GM13977 (cell line): ENCODE measurements at regions not wholly inside any gene's neighbourhood (a gene's known extent, or its start where the extent isn't known, plus 50 kb on each side); places are given as distances from the start of the nearest gene placed in this dataset.

Source experiments
- DNase-seq: peaks from one replicate; pipeline ENCODE4 v3.0.0; 2012; ENCODE audit warnings: low spot score
- in situ Hi-C: fragments of 300-500 bp; cut with MboI; formaldehyde crosslinking; loops from one replicate; pipeline ENCODE4 v1.12.0; 2022; ENCODE audit warnings: low sequenced_read_pairs, low pct_unique_long_range_greater_than_20kb, mixed read lengths, inconsistent platforms; ENCODE audit not compliant: unreplicated experiment
- TF ChIP-seq, protein P1 (sequence below): IDR thresholded peaks from 2 replicates; pipeline ENCODE4 v1.5.1; 2012; ENCODE audit warnings: mild to moderate bottlenecking, control low read depth; ENCODE audit not compliant: insufficient read depth; ENCODE audit errors: extremely low read depth, missing control alignments

- in situ Hi-C loops, result no loop called here
- TF ChIP-seq, protein P1, sequence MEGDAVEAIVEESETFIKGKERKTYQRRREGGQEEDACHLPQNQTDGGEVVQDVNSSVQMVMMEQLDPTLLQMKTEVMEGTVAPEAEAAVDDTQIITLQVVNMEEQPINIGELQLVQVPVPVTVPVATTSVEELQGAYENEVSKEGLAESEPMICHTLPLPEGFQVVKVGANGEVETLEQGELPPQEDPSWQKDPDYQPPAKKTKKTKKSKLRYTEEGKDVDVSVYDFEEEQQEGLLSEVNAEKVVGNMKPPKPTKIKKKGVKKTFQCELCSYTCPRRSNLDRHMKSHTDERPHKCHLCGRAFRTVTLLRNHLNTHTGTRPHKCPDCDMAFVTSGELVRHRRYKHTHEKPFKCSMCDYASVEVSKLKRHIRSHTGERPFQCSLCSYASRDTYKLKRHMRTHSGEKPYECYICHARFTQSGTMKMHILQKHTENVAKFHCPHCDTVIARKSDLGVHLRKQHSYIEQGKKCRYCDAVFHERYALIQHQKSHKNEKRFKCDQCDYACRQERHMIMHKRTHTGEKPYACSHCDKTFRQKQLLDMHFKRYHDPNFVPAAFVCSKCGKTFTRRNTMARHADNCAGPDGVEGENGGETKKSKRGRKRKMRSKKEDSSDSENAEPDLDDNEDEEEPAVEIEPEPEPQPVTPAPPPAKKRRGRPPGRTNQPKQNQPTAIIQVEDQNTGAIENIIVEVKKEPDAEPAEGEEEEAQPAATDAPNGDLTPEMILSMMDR, result no peak
- no peak for DNase-seq
Measured at GRCh38 chr4:81623434-81623833, 151.7 kb upstream of the RASGEF1B start.

DNA sequence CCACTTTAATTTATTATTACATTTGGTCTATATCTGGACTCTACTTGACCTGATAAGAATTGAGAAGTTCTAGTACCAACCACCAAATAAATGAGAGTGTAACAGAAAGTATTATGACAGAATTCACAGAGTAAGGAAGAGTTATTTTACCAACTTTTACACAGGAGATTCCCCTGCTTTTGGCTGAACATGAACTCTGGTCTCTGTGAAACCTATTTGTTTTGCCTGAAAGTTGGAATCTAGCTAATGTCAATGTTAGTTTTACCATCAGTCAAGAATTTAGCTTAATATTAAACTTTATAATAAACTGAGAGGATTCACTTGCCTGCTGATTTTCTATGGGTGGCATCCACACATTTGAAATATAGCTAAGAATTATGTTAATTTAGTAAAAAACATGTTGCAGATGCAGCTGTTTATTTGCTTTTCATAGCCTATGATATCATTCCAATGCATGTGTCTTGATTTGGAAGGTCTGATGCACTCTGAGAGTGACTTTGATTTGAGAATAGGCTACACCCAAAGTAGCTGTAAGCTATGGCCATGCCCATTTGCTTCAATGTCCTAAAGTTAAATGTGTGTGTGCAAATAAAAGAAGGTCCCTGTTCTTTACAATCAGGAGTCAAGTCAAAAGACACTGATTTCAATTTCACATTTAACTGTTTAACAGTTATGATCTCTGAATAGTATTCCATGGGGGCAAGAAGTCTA lies 150.9 kb upstream of the RASGEF1B start:
- DNase-seq, result no peak
- in situ Hi-C loops, result no loop called here
- TF ChIP-seq, protein P1, result no peak

GRCh38 chr4:81622028-81622427 lies 150.3 kb upstream of the RASGEF1B start:
- DNase-seq, result no peak
- TF ChIP-seq, protein P1, result no peak
- in situ Hi-C loops, result no loop called here

DNA sequence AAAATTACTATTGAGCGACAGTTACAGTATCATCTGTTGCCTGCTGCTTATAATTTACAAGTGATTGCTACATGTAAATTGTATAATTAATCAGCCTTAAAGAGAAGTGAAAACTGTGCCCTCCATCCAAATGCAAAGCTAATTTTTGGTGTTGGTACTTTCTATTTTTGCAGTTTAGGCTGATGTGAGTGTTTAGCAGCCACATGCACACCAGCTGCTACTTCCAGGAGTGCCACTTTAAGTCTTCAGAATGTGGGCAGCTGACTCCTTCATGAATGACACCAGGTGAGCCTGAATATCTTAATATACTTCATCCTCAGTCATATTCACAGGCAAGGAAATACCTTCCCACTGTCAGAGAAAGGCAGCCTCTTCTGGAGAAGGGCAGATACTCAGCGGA lies 149.8 kb upstream of the RASGEF1B start:
- TF ChIP-seq, protein P1, result no peak
- in situ Hi-C loops, result no loop called here
- no peak for DNase-seq

DNA sequence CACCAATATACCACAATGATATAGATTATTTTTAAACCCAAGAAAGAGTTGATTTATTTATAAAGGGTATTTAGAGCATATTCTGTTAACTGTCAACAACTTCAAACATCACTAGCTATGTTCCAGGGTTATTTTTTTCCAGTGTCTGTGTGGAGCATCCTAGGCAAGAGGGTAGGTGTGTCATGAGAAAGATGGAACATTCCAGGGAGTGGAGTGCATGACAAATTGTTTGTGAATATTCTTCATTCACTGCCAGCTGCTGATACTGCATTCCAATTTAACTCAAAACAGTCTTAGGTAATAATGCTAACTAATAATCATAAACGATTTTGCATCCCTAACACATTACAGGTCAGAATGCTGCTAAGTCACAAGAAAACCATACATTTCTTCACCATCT lies 148.7 kb upstream of the RASGEF1B start:
- TF ChIP-seq, protein P1, result no peak
- no peak for DNase-seq
- in situ Hi-C loops, result no loop called here

DNA sequence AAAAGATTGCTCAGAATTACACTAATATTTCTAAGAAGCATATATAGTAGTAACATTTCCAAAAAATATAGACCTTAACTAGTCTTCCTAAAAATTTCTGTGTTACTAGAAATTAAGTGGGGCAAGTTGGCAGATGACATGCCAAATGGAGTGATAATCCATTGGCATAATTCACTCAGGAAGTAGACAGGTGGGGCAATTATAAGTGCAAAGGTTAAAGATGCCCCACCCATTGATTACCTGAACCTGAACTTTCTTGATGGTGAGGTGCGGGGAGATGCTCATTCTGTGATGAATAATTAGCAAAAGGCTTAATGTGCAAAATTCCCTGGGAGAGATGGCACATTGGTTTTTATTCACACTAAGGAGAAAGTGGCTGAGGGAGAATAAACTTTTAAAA lies 145.8 kb upstream of the RASGEF1B start:
- DNase-seq, result no peak
- in situ Hi-C loops, result no loop called here
- TF ChIP-seq, protein P1, result no peak
